ENCODE measurements at regions not wholly inside any gene's neighbourhood (a gene's known extent, or its start where the extent isn't known, plus 50 kb on each side); places are given as distances from the start of the nearest gene placed in this dataset.

- Histone ChIP-seq H3K4me3 (ENCODE audit: low read depth, low read length) (no peak overlapping the region), H3K27me3 (replicated peaks) (no peaks in the 10 kb centered on the region), H3K36me3 (replicated peaks) (no peaks in the 10 kb centered on the region), H3K27ac (no peak overlapping the region)
- in situ Hi-C loops (cut with HindIII; ENCODE audit: low pct_ligation_motif_present, low sequenced_read_pairs) = no loop called here
- TF ChIP-seq CTCF (IDR thresholded peaks at IDR 0.05; ENCODE audit: low read depth, low read length, missing control alignments) = no peak
- DNase-seq = no peak
Observed at GRCh38 chr14:42550310-42550709, 943.6 kb downstream of the LRFN5 start.

GRCh38 chr14:42548349-42548748 lies 941.7 kb downstream of the LRFN5 start:
- Histone ChIP-seq H3K27me3 (replicated peaks) (no peaks in the 10 kb centered on the region), H3K27ac (no peak overlapping the region), H3K36me3 (replicated peaks) (no peaks in the 10 kb centered on the region), H3K4me3 (ENCODE audit: low read depth, low read length) (no peak overlapping the region)
- in situ Hi-C loops (cut with HindIII; ENCODE audit: low pct_ligation_motif_present, low sequenced_read_pairs) = no loop called here
- DNase-seq = no peak
- no peak for TF ChIP-seq CTCF (IDR thresholded peaks at IDR 0.05; ENCODE audit: low read depth, low read length, missing control alignments)

- Histone ChIP-seq H3K36me3 (replicated peaks) (no peaks in the 10 kb centered on the region), H3K27me3 (replicated peaks) (no peaks in the 10 kb centered on the region), H3K4me3 (ENCODE audit: low read depth, low read length) (no peak overlapping the region), H3K27ac (no peak overlapping the region)
- TF ChIP-seq CTCF (IDR thresholded peaks at IDR 0.05; ENCODE audit: low read depth, low read length, missing control alignments) = no peak
- no peak for DNase-seq
- in situ Hi-C loops (cut with HindIII; ENCODE audit: low pct_ligation_motif_present, low sequenced_read_pairs) = no loop called here
Observed at GRCh38 chr14:42545636-42546035, 939.0 kb downstream of the LRFN5 start.

- in situ Hi-C loops (cut with HindIII; ENCODE audit: low pct_ligation_motif_present, low sequenced_read_pairs) = no loop called here
- Histone ChIP-seq H3K27ac (no peak overlapping the region), H3K36me3 (replicated peaks) (no peaks in the 10 kb centered on the region), H3K4me3 (ENCODE audit: low read depth, low read length) (no peak overlapping the region), H3K27me3 (replicated peaks) (no peaks in the 10 kb centered on the region)
- DNase-seq = no peak
- TF ChIP-seq CTCF (IDR thresholded peaks at IDR 0.05; ENCODE audit: low read depth, low read length, missing control alignments) = no peak
Observed at GRCh38 chr14:42541535-42542001, 934.9 kb downstream of the LRFN5 start.

GRCh38 chr14:42535397-42535796 lies 928.7 kb downstream of the LRFN5 start:
- no peak for DNase-seq
- no peak overlapping the region for H3K27ac ChIP-seq
- H3K27me3 ChIP-seq (replicated peaks) = no peaks in the 10 kb centered on the region
- no peak overlapping the region for H3K4me3 ChIP-seq (ENCODE audit: low read depth, low read length)
- H3K36me3 ChIP-seq (replicated peaks) = no peaks in the 10 kb centered on the region
- TF ChIP-seq CTCF (IDR thresholded peaks at IDR 0.05; ENCODE audit: low read depth, low read length, missing control alignments) = no peak
- in situ Hi-C loops (cut with HindIII; ENCODE audit: low pct_ligation_motif_present, low sequenced_read_pairs) = no loop called here

GRCh38 chr14:42533476-42533875 lies 926.8 kb downstream of the LRFN5 start:
- no peak overlapping the region for H3K4me3 ChIP-seq (ENCODE audit: low read depth, low read length)
- no peaks in the 10 kb centered on the region for H3K27me3 ChIP-seq (replicated peaks)
- H3K36me3 ChIP-seq (replicated peaks) = no peaks in the 10 kb centered on the region
- no peak overlapping the region for H3K27ac ChIP-seq
- DNase-seq = no peak
- in situ Hi-C loops (cut with HindIII; ENCODE audit: low pct_ligation_motif_present, low sequenced_read_pairs) = no loop called here
- no peak for TF ChIP-seq CTCF (IDR thresholded peaks at IDR 0.05; ENCODE audit: low read depth, low read length, missing control alignments)
